Loucy (cell line): ENCODE measurements at regions not wholly inside any gene's neighbourhood (a gene's known extent, or its start where the extent isn't known, plus 50 kb on each side); places are given as distances from the start of the nearest gene placed in this dataset.
"Not testable (repeated sequence)": the region's sequence is repeated elsewhere in the genome, so short reads cannot be mapped to it uniquely, and the experiment has no call there.

ENCODE experiments used
- H2AFZ ChIP-seq: fragments of 200-600 bp; sonication (generic); 2 replicates; pipeline ENCODE4 v1.6.0; 2016; ENCODE audit warnings: antibody characterized with exemption, mild to moderate bottlenecking, low read length, moderate library complexity
- H3F3A ChIP-seq: fragments of 200-600 bp; 2 replicates; pipeline ENCODE4 v1.6.0; 2016; ENCODE audit warnings: antibody characterized with exemption, low read depth, mild to moderate bottlenecking
- H3K27me3 ChIP-seq: fragments of 200-600 bp; sonication (generic); 2 replicates; pipeline ENCODE4 v1.6.1; 2014; ENCODE audit warnings: low read length, mild to moderate bottlenecking; ENCODE audit not compliant: insufficient read depth, poor library complexity, severe bottlenecking
- H3K36me3 ChIP-seq: fragments of 200-600 bp; sonication (generic); 2 replicates; pipeline ENCODE4 v1.6.1; 2016; ENCODE audit warnings: low read length; ENCODE audit not compliant: insufficient read depth
- H3K4me1 ChIP-seq: fragments of 200-600 bp; sonication (generic); 2 replicates; pipeline ENCODE4 v1.5.1; 2014; ENCODE audit warnings: low read length, mild to moderate bottlenecking; ENCODE audit not compliant: insufficient read depth, poor library complexity, severe bottlenecking
- H3K4me2 ChIP-seq: fragments of 200-600 bp; sonication (generic); 2 replicates; pipeline ENCODE4 v1.6.0; 2014; ENCODE audit warnings: antibody characterized with exemption, low read length, low read depth, mild to moderate bottlenecking; ENCODE audit not compliant: poor library complexity, severe bottlenecking
- H3K4me3 ChIP-seq: fragments of 200-600 bp; sonication (generic); 2 replicates; pipeline ENCODE4 v1.5.1; 2014; ENCODE audit warnings: low read length, mild to moderate bottlenecking, mixed read lengths; ENCODE audit not compliant: poor library complexity, severe bottlenecking
- H3K79me2 ChIP-seq: fragments of 200-600 bp; sonication (generic); 2 replicates; pipeline ENCODE4 v1.6.1; 2014; ENCODE audit warnings: low read length; ENCODE audit not compliant: insufficient read depth
- H3K9ac ChIP-seq: fragments of 200-600 bp; sonication (generic); 2 replicates; pipeline ENCODE4 v1.6.0; 2014; ENCODE audit warnings: mild to moderate bottlenecking, low read depth, low read length, moderate library complexity; ENCODE audit not compliant: poor library complexity, severe bottlenecking
- H3K9me2 ChIP-seq: fragments of 200-600 bp; sonication (generic); replicated peaks from 2 replicates; pipeline ENCODE4 v1.6.1; 2016; ENCODE audit warnings: low read depth, low read length, mixed read lengths
- H3K9me3 ChIP-seq: fragments of 200-600 bp; sonication (generic); 2 replicates; pipeline ENCODE4 v1.6.1; 2014; ENCODE audit warnings: mild to moderate bottlenecking, antibody characterized with exemption, low read length, low read depth; ENCODE audit not compliant: insufficient read depth
- H4K20me1 ChIP-seq: fragments of 200-600 bp; sonication (generic); 2 replicates; pipeline ENCODE4 v1.6.0; 2014; ENCODE audit warnings: antibody characterized with exemption, low read length, mild to moderate bottlenecking; ENCODE audit not compliant: insufficient read depth, poor library complexity, severe bottlenecking
- EZH2phosphoT487 ChIP-seq: fragments of 200-600 bp; IDR thresholded peaks from 2 replicates; pipeline ENCODE4 v1.6.1; 2018; ENCODE audit warnings: antibody characterized with exemption, mild to moderate bottlenecking, moderate library complexity, borderline replicate concordance
- TF ChIP-seq, protein P1 (sequence below): fragments of 200-600 bp; sonication (generic); conservative IDR thresholded peaks from 2 replicates; pipeline ENCODE4 v1.5.1; 2014; ENCODE audit warnings: mild to moderate bottlenecking, antibody characterized with exemption, low read length

DNA sequence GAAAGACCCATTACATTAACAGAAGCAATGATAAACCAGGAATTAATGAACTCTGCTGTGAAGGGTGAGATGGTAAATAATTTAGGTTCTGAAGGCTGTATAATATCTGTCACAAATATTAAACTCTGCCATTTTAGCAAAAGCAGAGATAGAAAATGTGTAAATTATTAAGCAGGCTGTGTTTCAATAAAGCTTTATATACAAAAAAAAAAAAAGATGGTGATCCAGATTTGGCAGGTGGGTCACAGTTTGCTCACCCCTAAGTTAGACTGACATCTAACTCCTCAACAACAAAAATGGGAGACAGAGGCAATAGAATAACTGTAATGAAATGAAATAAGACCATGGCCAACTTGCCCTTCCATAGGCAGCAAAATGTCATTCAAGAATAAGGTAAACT lies 157.3 kb upstream of the FANCL start:
- H3K27me3 ChIP-seq: no peaks in the 10 kb centered on the region

DNA sequence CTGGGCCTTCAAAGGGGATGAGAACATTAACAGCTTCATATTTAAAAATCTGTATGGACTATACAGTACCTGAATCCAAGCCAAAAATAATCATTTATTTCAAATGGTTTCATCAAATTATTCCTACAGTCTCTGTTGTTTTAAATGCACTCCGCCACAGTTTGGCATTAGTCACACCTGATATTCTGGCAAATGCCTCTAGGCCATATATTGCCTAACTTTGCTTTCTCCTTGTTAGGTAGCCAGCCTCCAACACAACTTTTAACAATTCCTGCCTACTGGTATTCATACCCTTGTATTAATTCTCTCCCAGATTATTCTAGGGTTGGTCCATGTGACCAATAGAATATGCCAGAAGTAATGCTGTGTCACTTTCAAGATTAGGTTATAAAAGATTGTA lies 146.6 kb upstream of the FANCL start:
- no peaks in the 10 kb centered on the region for H4K20me1 ChIP-seq
- TF ChIP-seq, protein P1, sequence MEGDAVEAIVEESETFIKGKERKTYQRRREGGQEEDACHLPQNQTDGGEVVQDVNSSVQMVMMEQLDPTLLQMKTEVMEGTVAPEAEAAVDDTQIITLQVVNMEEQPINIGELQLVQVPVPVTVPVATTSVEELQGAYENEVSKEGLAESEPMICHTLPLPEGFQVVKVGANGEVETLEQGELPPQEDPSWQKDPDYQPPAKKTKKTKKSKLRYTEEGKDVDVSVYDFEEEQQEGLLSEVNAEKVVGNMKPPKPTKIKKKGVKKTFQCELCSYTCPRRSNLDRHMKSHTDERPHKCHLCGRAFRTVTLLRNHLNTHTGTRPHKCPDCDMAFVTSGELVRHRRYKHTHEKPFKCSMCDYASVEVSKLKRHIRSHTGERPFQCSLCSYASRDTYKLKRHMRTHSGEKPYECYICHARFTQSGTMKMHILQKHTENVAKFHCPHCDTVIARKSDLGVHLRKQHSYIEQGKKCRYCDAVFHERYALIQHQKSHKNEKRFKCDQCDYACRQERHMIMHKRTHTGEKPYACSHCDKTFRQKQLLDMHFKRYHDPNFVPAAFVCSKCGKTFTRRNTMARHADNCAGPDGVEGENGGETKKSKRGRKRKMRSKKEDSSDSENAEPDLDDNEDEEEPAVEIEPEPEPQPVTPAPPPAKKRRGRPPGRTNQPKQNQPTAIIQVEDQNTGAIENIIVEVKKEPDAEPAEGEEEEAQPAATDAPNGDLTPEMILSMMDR: no peak
- no peak for TF ChIP-seq EZH2phosphoT487
- no peaks in the 10 kb centered on the region for H3K9me3 ChIP-seq
- no peak overlapping the region for H3K9ac ChIP-seq
- H3K27me3 ChIP-seq: no peaks in the 10 kb centered on the region
- H3F3A ChIP-seq: no peaks in the 10 kb centered on the region
- no peak overlapping the region for H3K4me2 ChIP-seq
- no peaks in the 10 kb centered on the region for H3K4me1 ChIP-seq
- no peak overlapping the region for H2AFZ ChIP-seq
- H3K4me3 ChIP-seq: no peak overlapping the region
- no peaks in the 10 kb centered on the region for H3K9me2 ChIP-seq
- H3K79me2 ChIP-seq: no peaks in the 10 kb centered on the region
- H3K36me3 ChIP-seq: no peaks in the 10 kb centered on the region

More for the DNA sequence above, 157.3 kb upstream of the FANCL start:
- Histone ChIP-seq H3K9me2 (no peaks in the 10 kb centered on the region), H2AFZ (no peak overlapping the region), H3K36me3 (no peaks in the 10 kb centered on the region), H3F3A (no peaks in the 10 kb centered on the region), H3K4me2 (no peak overlapping the region), H3K9me3 (no peaks in the 10 kb centered on the region), H3K4me1 (no peaks in the 10 kb centered on the region), H3K79me2 (no peaks in the 10 kb centered on the region), H3K4me3 (no peak overlapping the region), H4K20me1 (no peaks in the 10 kb centered on the region), H3K9ac (no peak overlapping the region)
- TF ChIP-seq EZH2phosphoT487: no peak
- TF ChIP-seq, protein P1: no peak

DNA sequence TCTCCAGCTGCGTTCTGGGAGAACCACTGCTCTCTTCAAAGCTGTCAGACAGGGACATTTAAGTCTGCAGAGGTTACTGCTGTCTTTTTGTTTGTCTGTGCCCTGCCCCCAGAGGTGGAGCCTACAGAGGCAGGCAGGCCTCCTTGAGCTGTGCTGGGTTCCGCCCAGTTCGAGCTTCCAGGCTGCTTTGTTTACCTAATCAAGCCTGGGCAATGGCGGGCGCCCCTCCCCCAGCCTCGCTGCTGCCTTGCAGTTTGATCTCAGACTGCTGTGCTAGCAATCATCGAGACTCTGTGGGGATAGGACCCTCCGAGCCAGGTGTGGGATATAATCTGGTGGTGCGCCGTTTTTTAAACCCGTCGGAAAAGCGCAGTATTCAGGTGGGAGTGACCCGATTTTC lies 145.8 kb upstream of the FANCL start:
- H3K27me3 ChIP-seq, H3K4me3 ChIP-seq, H3K9ac ChIP-seq, H3F3A ChIP-seq, H3K79me2 ChIP-seq, H3K36me3 ChIP-seq, H3K4me2 ChIP-seq, H3K4me1 ChIP-seq, H3K9me2 ChIP-seq, H3K9me3 ChIP-seq, H2AFZ ChIP-seq, H4K20me1 ChIP-seq: not testable (repeated sequence)

DNA sequence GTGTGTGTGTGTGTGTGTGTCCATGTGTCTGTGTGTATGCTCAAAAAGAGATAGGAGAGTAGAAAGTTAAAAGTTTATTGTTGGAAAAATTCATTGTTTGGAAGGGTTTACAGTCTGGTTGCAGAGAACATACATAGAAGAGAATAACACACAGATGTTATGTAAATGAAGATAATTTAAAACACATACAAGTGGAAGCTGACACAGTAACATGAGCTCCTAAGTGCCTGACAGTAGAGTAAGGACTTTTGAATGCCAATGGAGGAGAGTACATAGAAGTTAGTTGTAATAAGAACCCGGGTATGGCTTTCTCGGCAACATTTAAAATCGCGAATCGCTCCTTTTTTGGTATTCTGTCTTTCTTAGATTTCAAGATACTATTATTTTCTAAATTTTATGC lies 137.0 kb upstream of the FANCL start:
- H3K4me3 ChIP-seq: no peak overlapping the region
- H3K4me2 ChIP-seq: no peak overlapping the region
- TF ChIP-seq, protein P1: no peak
- TF ChIP-seq EZH2phosphoT487: no peak
- no peaks in the 10 kb centered on the region for H3K9me2 ChIP-seq
- H3F3A ChIP-seq: no peaks in the 10 kb centered on the region
- H3K9me3 ChIP-seq: no peaks in the 10 kb centered on the region
- H3K36me3 ChIP-seq: no peaks in the 10 kb centered on the region
- no peaks in the 10 kb centered on the region for H3K79me2 ChIP-seq
- no peaks in the 10 kb centered on the region for H3K4me1 ChIP-seq
- H4K20me1 ChIP-seq: no peaks in the 10 kb centered on the region
- H3K9ac ChIP-seq: no peak overlapping the region
- no peaks in the 10 kb centered on the region for H3K27me3 ChIP-seq
- H2AFZ ChIP-seq: no peak overlapping the region
